ENCODE measurements at regions not wholly inside any gene's neighbourhood (a gene's known extent, or its start where the extent isn't known, plus 50 kb on each side); places are given as distances from the start of the nearest gene placed in this dataset.
"Not testable (repeated sequence)": the region's sequence is repeated elsewhere in the genome, so short reads cannot be mapped to it uniquely, and the experiment has no call there.

GRCh38 chr7:69213878-69214277 is 384.4 kb upstream of the AUTS2 start:
- Histone ChIP-seq H3K27me3 (ENCODE audit: insufficient read depth, low read length, poor library complexity, severe bottlenecking) (no peaks in the 10 kb centered on the region), H3K79me2 (ENCODE audit: insufficient read depth, low read length) (no peaks in the 10 kb centered on the region), H3K4me2 (ENCODE audit: low read depth, low read length, poor library complexity, severe bottlenecking) (no peak overlapping the region), H4K20me1 (ENCODE audit: insufficient read depth, low read length, poor library complexity, severe bottlenecking) (no peaks in the 10 kb centered on the region), H3F3A (ENCODE audit: low read depth) (no peaks in the 10 kb centered on the region), H3K9ac (ENCODE audit: low read depth, low read length, poor library complexity, severe bottlenecking) (no peak overlapping the region), H3K9me2 (replicated peaks; ENCODE audit: low read depth, low read length) (no peaks in the 10 kb centered on the region), H3K36me3 (ENCODE audit: insufficient read depth, low read length) (no peaks in the 10 kb centered on the region), H3K4me1 (ENCODE audit: insufficient read depth, low read length, poor library complexity, severe bottlenecking) (no peaks in the 10 kb centered on the region), H3K9me3 (ENCODE audit: insufficient read depth, low read depth, low read length) (no peaks in the 10 kb centered on the region), H3K4me3 (ENCODE audit: low read length, poor library complexity, severe bottlenecking) (no peak overlapping the region), H2AFZ (ENCODE audit: low read length) (no peak overlapping the region)
- no peak for TF ChIP-seq EZH2phosphoT487 (IDR thresholded peaks at IDR 0.05; ENCODE audit: borderline replicate concordance)
- TF ChIP-seq, protein P1, sequence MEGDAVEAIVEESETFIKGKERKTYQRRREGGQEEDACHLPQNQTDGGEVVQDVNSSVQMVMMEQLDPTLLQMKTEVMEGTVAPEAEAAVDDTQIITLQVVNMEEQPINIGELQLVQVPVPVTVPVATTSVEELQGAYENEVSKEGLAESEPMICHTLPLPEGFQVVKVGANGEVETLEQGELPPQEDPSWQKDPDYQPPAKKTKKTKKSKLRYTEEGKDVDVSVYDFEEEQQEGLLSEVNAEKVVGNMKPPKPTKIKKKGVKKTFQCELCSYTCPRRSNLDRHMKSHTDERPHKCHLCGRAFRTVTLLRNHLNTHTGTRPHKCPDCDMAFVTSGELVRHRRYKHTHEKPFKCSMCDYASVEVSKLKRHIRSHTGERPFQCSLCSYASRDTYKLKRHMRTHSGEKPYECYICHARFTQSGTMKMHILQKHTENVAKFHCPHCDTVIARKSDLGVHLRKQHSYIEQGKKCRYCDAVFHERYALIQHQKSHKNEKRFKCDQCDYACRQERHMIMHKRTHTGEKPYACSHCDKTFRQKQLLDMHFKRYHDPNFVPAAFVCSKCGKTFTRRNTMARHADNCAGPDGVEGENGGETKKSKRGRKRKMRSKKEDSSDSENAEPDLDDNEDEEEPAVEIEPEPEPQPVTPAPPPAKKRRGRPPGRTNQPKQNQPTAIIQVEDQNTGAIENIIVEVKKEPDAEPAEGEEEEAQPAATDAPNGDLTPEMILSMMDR (conservative IDR thresholded peaks at IDR 0.05; ENCODE audit: low read length): no peak

GRCh38 chr7:69215516-69215915 is 382.8 kb upstream of the AUTS2 start:
- not testable (repeated sequence) for H4K20me1 ChIP-seq (ENCODE audit: insufficient read depth, low read length, poor library complexity, severe bottlenecking); H3K9ac ChIP-seq (ENCODE audit: low read depth, low read length, poor library complexity, severe bottlenecking); H3K4me2 ChIP-seq (ENCODE audit: low read depth, low read length, poor library complexity, severe bottlenecking); H3K9me3 ChIP-seq (ENCODE audit: insufficient read depth, low read depth, low read length); H3K36me3 ChIP-seq (ENCODE audit: insufficient read depth, low read length); H3K4me1 ChIP-seq (ENCODE audit: insufficient read depth, low read length, poor library complexity, severe bottlenecking); H3K9me2 ChIP-seq (replicated peaks; ENCODE audit: low read depth, low read length); H3F3A ChIP-seq (ENCODE audit: low read depth); H3K27me3 ChIP-seq (ENCODE audit: insufficient read depth, low read length, poor library complexity, severe bottlenecking); H3K79me2 ChIP-seq (ENCODE audit: insufficient read depth, low read length); H2AFZ ChIP-seq (ENCODE audit: low read length); H3K4me3 ChIP-seq (ENCODE audit: low read length, poor library complexity, severe bottlenecking)

- no peak overlapping the region for H3K4me3 ChIP-seq (ENCODE audit: low read length, poor library complexity, severe bottlenecking)
- no peak for TF ChIP-seq EZH2phosphoT487 (IDR thresholded peaks at IDR 0.05; ENCODE audit: borderline replicate concordance)
- TF ChIP-seq, protein P1 (conservative IDR thresholded peaks at IDR 0.05; ENCODE audit: low read length): no peak
- H3K27me3 ChIP-seq (ENCODE audit: insufficient read depth, low read length, poor library complexity, severe bottlenecking): no peaks in the 10 kb centered on the region
- H3K4me1 ChIP-seq (ENCODE audit: insufficient read depth, low read length, poor library complexity, severe bottlenecking): no peaks in the 10 kb centered on the region
- no peaks in the 10 kb centered on the region for H3K9me3 ChIP-seq (ENCODE audit: insufficient read depth, low read depth, low read length)
- H4K20me1 ChIP-seq (ENCODE audit: insufficient read depth, low read length, poor library complexity, severe bottlenecking): no peaks in the 10 kb centered on the region
- H3K4me2 ChIP-seq (ENCODE audit: low read depth, low read length, poor library complexity, severe bottlenecking): no peak overlapping the region
- H3K79me2 ChIP-seq (ENCODE audit: insufficient read depth, low read length): no peaks in the 10 kb centered on the region
- no peaks in the 10 kb centered on the region for H3K9me2 ChIP-seq (replicated peaks; ENCODE audit: low read depth, low read length)
- no peak overlapping the region for H3K9ac ChIP-seq (ENCODE audit: low read depth, low read length, poor library complexity, severe bottlenecking)
- H2AFZ ChIP-seq (ENCODE audit: low read length): no peak overlapping the region
- no peaks in the 10 kb centered on the region for H3K36me3 ChIP-seq (ENCODE audit: insufficient read depth, low read length)
- no peaks in the 10 kb centered on the region for H3F3A ChIP-seq (ENCODE audit: low read depth)
These were observed 380.5 kb upstream of the AUTS2 start for GRCh38 chr7:69217516-69218350.

GRCh38 chr7:69218576-69218975 is 379.7 kb upstream of the AUTS2 start:
- no peaks in the 10 kb centered on the region for H3F3A ChIP-seq (ENCODE audit: low read depth)
- no peak overlapping the region for H3K4me3 ChIP-seq (ENCODE audit: low read length, poor library complexity, severe bottlenecking)
- no peaks in the 10 kb centered on the region for H3K9me3 ChIP-seq (ENCODE audit: insufficient read depth, low read depth, low read length)
- no peak overlapping the region for H3K9ac ChIP-seq (ENCODE audit: low read depth, low read length, poor library complexity, severe bottlenecking)
- no peaks in the 10 kb centered on the region for H3K79me2 ChIP-seq (ENCODE audit: insufficient read depth, low read length)
- no peaks in the 10 kb centered on the region for H4K20me1 ChIP-seq (ENCODE audit: insufficient read depth, low read length, poor library complexity, severe bottlenecking)
- H3K9me2 ChIP-seq (replicated peaks; ENCODE audit: low read depth, low read length): no peaks in the 10 kb centered on the region
- no peaks in the 10 kb centered on the region for H3K36me3 ChIP-seq (ENCODE audit: insufficient read depth, low read length)
- TF ChIP-seq EZH2phosphoT487 (IDR thresholded peaks at IDR 0.05; ENCODE audit: borderline replicate concordance): no peak
- TF ChIP-seq, protein P1 (conservative IDR thresholded peaks at IDR 0.05; ENCODE audit: low read length): no peak
- H3K27me3 ChIP-seq (ENCODE audit: insufficient read depth, low read length, poor library complexity, severe bottlenecking): no peaks in the 10 kb centered on the region
- H3K4me1 ChIP-seq (ENCODE audit: insufficient read depth, low read length, poor library complexity, severe bottlenecking): no peaks in the 10 kb centered on the region
- H2AFZ ChIP-seq (ENCODE audit: low read length): no peak overlapping the region
- no peak overlapping the region for H3K4me2 ChIP-seq (ENCODE audit: low read depth, low read length, poor library complexity, severe bottlenecking)
